ENCODE measurements at regions not wholly inside any gene's neighbourhood (a gene's known extent, or its start where the extent isn't known, plus 50 kb on each side); places are given as distances from the start of the nearest gene placed in this dataset.

DNA sequence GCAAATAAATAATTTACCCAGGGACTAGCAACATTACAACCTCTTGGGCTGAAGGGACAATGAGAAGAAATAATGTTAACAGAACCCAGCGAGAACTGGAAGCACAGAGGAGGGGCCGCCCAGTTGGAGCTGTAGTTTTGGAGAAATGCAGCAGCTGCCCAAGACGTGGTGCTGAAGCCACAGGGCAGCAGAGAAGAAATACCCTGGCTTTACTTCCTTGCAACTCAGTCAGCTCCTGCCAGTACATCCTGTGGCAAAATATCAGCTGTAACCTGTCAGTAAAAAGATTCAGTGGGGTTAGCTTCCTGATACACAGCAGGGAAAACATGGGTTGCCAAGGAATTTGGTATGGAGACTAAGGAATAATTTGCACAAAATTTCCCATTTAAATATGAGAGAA, 283.6 kb upstream of the USP25 start:
- ChIA-PET POLR2A (no interaction called here), SMC1A (ENCODE audit: uncharacterized antibody, unreplicated experiment) (no interaction called here), RAD21 (ENCODE audit: unreplicated experiment) (interaction anchor here (0.6 kb wide), 1 partner anchor 860 kb away, joined by 3 read pairs; no protein-coding TSS in a partner anchor), CTCF (no interaction called here)
- TF ChIP-seq SUPT20H (IDR thresholded peaks at IDR 0.05; ENCODE audit: borderline replicate concordance, control insufficient read depth, low read depth, low read length) = no peak
- no peak for TF ChIP-seq TAF1 (IDR thresholded peaks at IDR 0.05; ENCODE audit: borderline replicate concordance, low read depth, low read length)
- TF ChIP-seq SRF (IDR thresholded peaks at IDR 0.05; ENCODE audit: low read depth in 2 of 2, low read length in 2 of 2) = no peak
- no peak for TF ChIP-seq EP300 (IDR thresholded peaks at IDR 0.05; ENCODE audit: borderline replicate concordance in 1 of 2, control insufficient read depth in 1 of 2, low read depth in 2 of 2, low read length in 2 of 2)
- TF ChIP-seq NFIC (IDR thresholded peaks at IDR 0.05; ENCODE audit: low read depth, low read length) = no peak
- no peak for TF ChIP-seq RB1 (IDR thresholded peaks at IDR 0.05; ENCODE audit: borderline replicate concordance)
- no peak for TF ChIP-seq ZNF622 (IDR thresholded peaks at IDR 0.05)
- no peak for TF ChIP-seq TCF7 (IDR thresholded peaks at IDR 0.05; ENCODE audit: borderline replicate concordance)
- TF ChIP-seq, protein P1, sequence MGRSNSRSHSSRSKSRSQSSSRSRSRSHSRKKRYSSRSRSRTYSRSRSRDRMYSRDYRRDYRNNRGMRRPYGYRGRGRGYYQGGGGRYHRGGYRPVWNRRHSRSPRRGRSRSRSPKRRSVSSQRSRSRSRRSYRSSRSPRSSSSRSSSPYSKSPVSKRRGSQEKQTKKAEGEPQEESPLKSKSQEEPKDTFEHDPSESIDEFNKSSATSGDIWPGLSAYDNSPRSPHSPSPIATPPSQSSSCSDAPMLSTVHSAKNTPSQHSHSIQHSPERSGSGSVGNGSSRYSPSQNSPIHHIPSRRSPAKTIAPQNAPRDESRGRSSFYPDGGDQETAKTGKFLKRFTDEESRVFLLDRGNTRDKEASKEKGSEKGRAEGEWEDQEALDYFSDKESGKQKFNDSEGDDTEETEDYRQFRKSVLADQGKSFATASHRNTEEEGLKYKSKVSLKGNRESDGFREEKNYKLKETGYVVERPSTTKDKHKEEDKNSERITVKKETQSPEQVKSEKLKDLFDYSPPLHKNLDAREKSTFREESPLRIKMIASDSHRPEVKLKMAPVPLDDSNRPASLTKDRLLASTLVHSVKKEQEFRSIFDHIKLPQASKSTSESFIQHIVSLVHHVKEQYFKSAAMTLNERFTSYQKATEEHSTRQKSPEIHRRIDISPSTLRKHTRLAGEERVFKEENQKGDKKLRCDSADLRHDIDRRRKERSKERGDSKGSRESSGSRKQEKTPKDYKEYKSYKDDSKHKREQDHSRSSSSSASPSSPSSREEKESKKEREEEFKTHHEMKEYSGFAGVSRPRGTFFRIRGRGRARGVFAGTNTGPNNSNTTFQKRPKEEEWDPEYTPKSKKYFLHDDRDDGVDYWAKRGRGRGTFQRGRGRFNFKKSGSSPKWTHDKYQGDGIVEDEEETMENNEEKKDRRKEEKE (IDR thresholded peaks at IDR 0.05) = no peak
- no peak for TF ChIP-seq KDM1A (IDR thresholded peaks at IDR 0.05; ENCODE audit: borderline replicate concordance)
- TF ChIP-seq NBN (IDR thresholded peaks at IDR 0.05) = no peak
- H4K20me1 ChIP-seq (ENCODE audit: control insufficient read depth, insufficient read depth) = no peaks in the 10 kb centered on the region
- in situ Hi-C loops (cut with MboI) = no loop called here
- H3K9ac ChIP-seq (ENCODE audit: control insufficient read depth, insufficient read depth, low read length) = no peak overlapping the region
- DNase-seq (ENCODE audit: low read depth, low spot score) = no peak
- 0% methylated on average over 3 of the region's 3 CpGs for WGBS (ENCODE audit: insufficient coverage, insufficient replicate concordance, low lambda C conversion rate, missing lambda C conversion rate)
- no peak overlapping the region for H3K4me3 ChIP-seq
- H3K79me2 ChIP-seq (ENCODE audit: control insufficient read depth, insufficient read depth, low read length) = no peaks in the 10 kb centered on the region
- H3K9me3 ChIP-seq (replicated peaks; ENCODE audit: control insufficient read depth, insufficient read depth, low read length) = no peaks in the 10 kb centered on the region; the same call in 2 of the 3 replicates
- intact Hi-C loops (cut with micrococcal nuclease; ENCODE audit: unreplicated experiment) = no loop called here
- no peaks in the 10 kb centered on the region for H3K36me3 ChIP-seq (ENCODE audit: control insufficient read depth in 2 of 2, insufficient read depth in 2 of 2, low read length in 1 of 2)
- ATAC-seq = 0 out of 3 replicates have a peak, but pooled peaks have one; percentile 21
- peaks cover 13% of the 10 kb centered on the region; the same call in 1 of the 2 replicates for H3K4me1 ChIP-seq (ENCODE audit: control insufficient read depth, insufficient read depth, low read length)
- FAIRE-seq = no peak
- H3K27ac ChIP-seq (ENCODE audit: control insufficient read depth, insufficient read depth) = no peak overlapping the region
- BruUV-seq (replicated peaks) = no TSS peak
- no peak overlapping the region for H3K4me2 ChIP-seq (ENCODE audit: control insufficient read depth, insufficient read depth)
- no peaks in the 10 kb centered on the region for H3K27me3 ChIP-seq (replicated peaks in 1 of 2; ENCODE audit: control insufficient read depth in 2 of 2, insufficient read depth in 2 of 2, low read length in 1 of 2)
- no peak overlapping the region for H2AFZ ChIP-seq (ENCODE audit: control insufficient read depth, low read depth, low read length)
